HL-60 (cell line): ENCODE measurements at regions not wholly inside any gene's neighbourhood (a gene's known extent, or its start where the extent isn't known, plus 50 kb on each side); places are given as distances from the start of the nearest gene placed in this dataset.

ENCODE experiments used
- DNase-seq, 2 experiments: peaks; one replicate each; pipeline ENCODE4 v3.0.0-alpha.2; 2010 to 2020; ENCODE audit warnings: low read depth in 1 of 2, low spot score in 1 of 2
- H3K27ac ChIP-seq: fragments of 250-450 bp; sonication (Bioruptor Pico); replicated peaks from 2 replicates; pipeline ENCODE4 v1.5.1; 2020; ENCODE audit warnings: mild to moderate bottlenecking, moderate library complexity
- H3K27me3 ChIP-seq: fragments of 250-450 bp; sonication (Bioruptor Pico); 2 replicates; pipeline ENCODE4 v1.5.1; 2021; ENCODE audit warnings: mild to moderate bottlenecking, moderate library complexity; ENCODE audit not compliant: insufficient read depth, poor library complexity, severe bottlenecking
- H3K4me3 ChIP-seq: replicated peaks from 2 replicates; pipeline ENCODE4 v1.5.1; 2011; ENCODE audit warnings: mild to moderate bottlenecking, control low read depth, low read length; ENCODE audit not compliant: insufficient read depth
- GABPA ChIP-seq: IDR thresholded peaks from 2 replicates; pipeline ENCODE4 v1.6.1; 2012; ENCODE audit warnings: low read depth
- POLR2AphosphoS5 ChIP-seq: IDR thresholded peaks from 2 replicates; pipeline ENCODE4 v1.6.1; 2012; ENCODE audit warnings: low read depth
- REST ChIP-seq: IDR thresholded peaks from 2 replicates; pipeline ENCODE4 v1.6.1; 2012; ENCODE audit warnings: low read depth; ENCODE audit not compliant: insufficient replicate concordance
- SPI1 ChIP-seq: IDR thresholded peaks from 2 replicates; pipeline ENCODE4 v1.6.1; 2012; ENCODE audit warnings: low read depth, mild to moderate bottlenecking, borderline replicate concordance
- TF ChIP-seq, protein P1 (sequence below): IDR thresholded peaks from one replicate; pipeline ENCODE4 v1.5.1; 2011; ENCODE audit warnings: low read length, control low read depth, inconsistent platforms; ENCODE audit not compliant: insufficient read depth

GRCh38 chr6:150767161-150767560 is 98.3 kb upstream of the MTHFD1L start:
- TF ChIP-seq SPI1 (no peak), POLR2AphosphoS5 (no peak), GABPA (no peak), REST (no peak)
- TF ChIP-seq, protein P1, sequence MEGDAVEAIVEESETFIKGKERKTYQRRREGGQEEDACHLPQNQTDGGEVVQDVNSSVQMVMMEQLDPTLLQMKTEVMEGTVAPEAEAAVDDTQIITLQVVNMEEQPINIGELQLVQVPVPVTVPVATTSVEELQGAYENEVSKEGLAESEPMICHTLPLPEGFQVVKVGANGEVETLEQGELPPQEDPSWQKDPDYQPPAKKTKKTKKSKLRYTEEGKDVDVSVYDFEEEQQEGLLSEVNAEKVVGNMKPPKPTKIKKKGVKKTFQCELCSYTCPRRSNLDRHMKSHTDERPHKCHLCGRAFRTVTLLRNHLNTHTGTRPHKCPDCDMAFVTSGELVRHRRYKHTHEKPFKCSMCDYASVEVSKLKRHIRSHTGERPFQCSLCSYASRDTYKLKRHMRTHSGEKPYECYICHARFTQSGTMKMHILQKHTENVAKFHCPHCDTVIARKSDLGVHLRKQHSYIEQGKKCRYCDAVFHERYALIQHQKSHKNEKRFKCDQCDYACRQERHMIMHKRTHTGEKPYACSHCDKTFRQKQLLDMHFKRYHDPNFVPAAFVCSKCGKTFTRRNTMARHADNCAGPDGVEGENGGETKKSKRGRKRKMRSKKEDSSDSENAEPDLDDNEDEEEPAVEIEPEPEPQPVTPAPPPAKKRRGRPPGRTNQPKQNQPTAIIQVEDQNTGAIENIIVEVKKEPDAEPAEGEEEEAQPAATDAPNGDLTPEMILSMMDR = no peak
- Histone ChIP-seq H3K4me3 (no peak overlapping the region), H3K27ac (no peak overlapping the region), H3K27me3 (no peaks in the 10 kb centered on the region)
- DNase-seq = no peak

DNA sequence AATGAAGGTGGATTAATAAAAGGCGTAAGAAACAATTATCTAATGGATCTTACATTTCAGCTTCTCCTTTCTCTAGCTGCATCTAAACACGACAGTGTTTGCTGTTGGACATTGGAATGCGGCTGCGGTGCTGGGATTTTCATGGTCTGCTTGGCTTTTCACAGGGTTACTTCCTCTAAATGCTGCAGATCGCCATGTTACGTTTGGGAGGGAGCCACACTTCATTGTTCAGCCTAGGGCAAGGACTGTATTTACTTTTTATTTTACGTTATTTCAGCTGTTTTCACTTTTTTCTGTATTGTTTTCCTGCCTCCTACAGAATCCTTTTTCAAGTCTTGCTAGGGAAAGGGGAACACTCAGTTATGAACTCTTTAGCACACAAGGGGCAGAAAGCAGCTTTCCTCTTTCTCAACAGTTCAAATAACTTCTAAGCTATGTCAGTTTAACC is 97.9 kb upstream of the MTHFD1L start:
- H3K4me3 ChIP-seq = no peak overlapping the region
- H3K27ac ChIP-seq = no peak overlapping the region
- no peak for DNase-seq
- H3K27me3 ChIP-seq = no peaks in the 10 kb centered on the region
- TF ChIP-seq REST = no peak
- TF ChIP-seq SPI1 = no peak
- TF ChIP-seq, protein P1 = no peak
- no peak for TF ChIP-seq GABPA
- no peak for TF ChIP-seq POLR2AphosphoS5

GRCh38 chr6:150770637-150771036 is 94.9 kb upstream of the MTHFD1L start:
- TF ChIP-seq POLR2AphosphoS5 = no peak
- TF ChIP-seq, protein P1 = no peak
- no peak for TF ChIP-seq REST
- TF ChIP-seq SPI1 = no peak
- TF ChIP-seq GABPA = no peak
- Histone ChIP-seq H3K27ac (no peak overlapping the region), H3K27me3 (no peaks in the 10 kb centered on the region), H3K4me3 (no peak overlapping the region)
- DNase-seq = no peak
